Stimulated activated CD8-positive, alpha-beta memory T cell treated with anti-CD3 and anti-CD28 coated beads, Interleukin-2, amount 100 ng/mL, for 1 hour (primary cell): ENCODE measurements at regions not wholly inside any gene's neighbourhood (a gene's known extent, or its start where the extent isn't known, plus 50 kb on each side); places are given as distances from the start of the nearest gene placed in this dataset.

Source experiments
- DNase-seq, 2 donors: peaks; one replicate each; pipeline ENCODE4 v3.0.0-alpha.2; 2020; ENCODE audit warnings: low read depth in 2 of 2

- DNase-seq, result no peak
Measured at GRCh38 chr7:131735101-131735500, 178.7 kb upstream of the PODXL start.

- no peak for DNase-seq
Measured at GRCh38 chr7:131733604-131734003, 177.2 kb upstream of the PODXL start.

GRCh38 chr7:131727189-131727588 is 170.8 kb upstream of the PODXL start:
- DNase-seq, result no peak

GRCh38 chr7:131726686-131727085 is 170.3 kb upstream of the PODXL start:
- no peak for DNase-seq

GRCh38 chr7:131726031-131726430 is 169.6 kb upstream of the PODXL start:
- no peak for DNase-seq

GRCh38 chr7:131724776-131725345 is 168.4 kb upstream of the PODXL start:
- no peak for DNase-seq

GRCh38 chr7:131723926-131724325 is 167.5 kb upstream of the PODXL start:
- no peak for DNase-seq

- no peak for DNase-seq
Measured at GRCh38 chr7:131722371-131722770, 165.9 kb upstream of the PODXL start.

GRCh38 chr7:131721660-131722059 is 165.2 kb upstream of the PODXL start:
- DNase-seq, result no peak

GRCh38 chr7:131720703-131721102 is 164.3 kb upstream of the PODXL start:
- no peak for DNase-seq

GRCh38 chr7:131717181-131717580 is 160.8 kb upstream of the PODXL start:
- no peak for DNase-seq

GRCh38 chr7:131699323-131699722 is 142.9 kb upstream of the PODXL start:
- DNase-seq, result no peak

GRCh38 chr7:131692131-131692960 is 135.9 kb upstream of the PODXL start:
- DNase-seq, result no peak

GRCh38 chr7:131691454-131692130 is 135.2 kb upstream of the PODXL start:
- no peak for DNase-seq

- no peak for DNase-seq
Measured at GRCh38 chr7:131690441-131690840, 134.0 kb upstream of the PODXL start.

GRCh38 chr7:131689662-131690234 is 133.3 kb upstream of the PODXL start:
- DNase-seq, result no peak

GRCh38 chr7:131688738-131689661 is 132.6 kb upstream of the PODXL start:
- peak; percentile 23 to 28 for DNase-seq

GRCh38 chr7:131687296-131687695 is 130.9 kb upstream of the PODXL start:
- DNase-seq, result no peak

- DNase-seq, result no peak
Measured at GRCh38 chr7:131686833-131687232, 130.4 kb upstream of the PODXL start.

- DNase-seq, result no peak
Measured at GRCh38 chr7:131683536-131684125, 127.2 kb upstream of the PODXL start.

GRCh38 chr7:131681961-131682360 is 125.5 kb upstream of the PODXL start:
- no peak for DNase-seq
